Prostate gland (tissue), 2 donors: ENCODE measurements at regions not wholly inside any gene's neighbourhood (a gene's known extent, or its start where the extent isn't known, plus 50 kb on each side); places are given as distances from the start of the nearest gene placed in this dataset.

Experiments
- POLR2A ChIP-seq: fragments of 450-650 bp; IDR thresholded peaks from one replicate; pipeline ENCODE4 v1.6.1; 2016; ENCODE audit warnings: antibody characterized with exemption, mild to moderate bottlenecking
- POLR2AphosphoS5 ChIP-seq: sonication (generic); formaldehyde crosslinking; IDR thresholded peaks from one replicate; pipeline ENCODE4 v1.6.1; 2017; ENCODE audit warnings: antibody characterized with exemption
- TF ChIP-seq, protein P1 (sequence below), 4 experiments: fragments of 200-600 bp in 2 of 4; fragments of 450-650 bp in 2 of 4; sonication (generic) in 2 of 4; IDR thresholded peaks; 1 replicate in 3 of 4; 2 replicates in 1 of 4; pipeline ENCODE4 v1.5.1; 2016 to 2019; ENCODE audit warnings: antibody characterized with exemption in 4 of 4, mild to moderate bottlenecking in 2 of 4, moderate library complexity in 2 of 4

DNA sequence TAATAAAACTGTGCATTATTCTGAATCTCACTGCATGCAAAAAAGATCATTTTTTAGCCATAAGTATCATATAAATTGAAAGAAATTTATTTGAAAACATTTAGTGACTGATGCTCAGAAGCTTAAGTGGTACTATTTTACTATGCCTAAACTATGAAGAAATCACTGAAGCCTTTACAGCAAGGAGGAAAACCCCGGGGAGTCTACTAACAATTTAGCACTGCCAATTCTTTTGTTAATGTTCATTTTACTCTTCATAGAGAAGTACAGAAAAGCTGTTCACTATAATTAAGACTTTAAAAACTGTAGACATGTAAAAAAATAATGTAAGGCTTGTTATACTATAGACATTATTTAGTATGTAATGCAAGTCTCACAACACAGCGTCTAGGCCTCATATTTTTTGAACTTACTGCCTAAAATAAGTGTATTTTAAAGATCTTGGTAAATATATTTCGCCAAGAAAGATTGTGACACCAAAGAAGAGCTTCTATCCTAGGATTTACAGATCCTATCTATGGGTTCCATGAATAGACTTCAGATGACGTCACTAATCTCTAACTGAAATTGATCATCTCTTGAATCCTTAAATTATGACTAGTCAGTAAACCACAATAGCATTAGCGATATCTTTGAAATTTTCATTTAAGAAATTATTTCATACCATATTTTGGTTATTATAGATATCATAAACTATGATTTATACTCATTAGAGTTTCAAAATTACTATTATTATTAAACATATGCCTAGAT lies 602.5 kb downstream of the TMA16 start:
- TF ChIP-seq, protein P1, sequence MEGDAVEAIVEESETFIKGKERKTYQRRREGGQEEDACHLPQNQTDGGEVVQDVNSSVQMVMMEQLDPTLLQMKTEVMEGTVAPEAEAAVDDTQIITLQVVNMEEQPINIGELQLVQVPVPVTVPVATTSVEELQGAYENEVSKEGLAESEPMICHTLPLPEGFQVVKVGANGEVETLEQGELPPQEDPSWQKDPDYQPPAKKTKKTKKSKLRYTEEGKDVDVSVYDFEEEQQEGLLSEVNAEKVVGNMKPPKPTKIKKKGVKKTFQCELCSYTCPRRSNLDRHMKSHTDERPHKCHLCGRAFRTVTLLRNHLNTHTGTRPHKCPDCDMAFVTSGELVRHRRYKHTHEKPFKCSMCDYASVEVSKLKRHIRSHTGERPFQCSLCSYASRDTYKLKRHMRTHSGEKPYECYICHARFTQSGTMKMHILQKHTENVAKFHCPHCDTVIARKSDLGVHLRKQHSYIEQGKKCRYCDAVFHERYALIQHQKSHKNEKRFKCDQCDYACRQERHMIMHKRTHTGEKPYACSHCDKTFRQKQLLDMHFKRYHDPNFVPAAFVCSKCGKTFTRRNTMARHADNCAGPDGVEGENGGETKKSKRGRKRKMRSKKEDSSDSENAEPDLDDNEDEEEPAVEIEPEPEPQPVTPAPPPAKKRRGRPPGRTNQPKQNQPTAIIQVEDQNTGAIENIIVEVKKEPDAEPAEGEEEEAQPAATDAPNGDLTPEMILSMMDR (IDR thresholded peaks at IDR 0.05), result no peak
- TF ChIP-seq POLR2AphosphoS5, result no peak
- no peak for TF ChIP-seq POLR2A
